Stimulated activated CD8-positive, alpha-beta memory T cell treated with anti-CD3 and anti-CD28 coated beads, Interleukin-4, amount 100 ng/mL, for 1 hour (primary cell): ENCODE measurements at regions not wholly inside any gene's neighbourhood (a gene's known extent, or its start where the extent isn't known, plus 50 kb on each side); places are given as distances from the start of the nearest gene placed in this dataset.

Experiments
- DNase-seq, 2 donors: peaks; one replicate each; pipeline ENCODE4 v3.0.0-alpha.2; 2020; ENCODE audit warnings: low read depth in 2 of 2, low spot score in 1 of 2

GRCh38 chr10:78959924-78960285 lies 108.9 kb upstream of the ZMIZ1 start:
- DNase-seq, result no peak

DNA sequence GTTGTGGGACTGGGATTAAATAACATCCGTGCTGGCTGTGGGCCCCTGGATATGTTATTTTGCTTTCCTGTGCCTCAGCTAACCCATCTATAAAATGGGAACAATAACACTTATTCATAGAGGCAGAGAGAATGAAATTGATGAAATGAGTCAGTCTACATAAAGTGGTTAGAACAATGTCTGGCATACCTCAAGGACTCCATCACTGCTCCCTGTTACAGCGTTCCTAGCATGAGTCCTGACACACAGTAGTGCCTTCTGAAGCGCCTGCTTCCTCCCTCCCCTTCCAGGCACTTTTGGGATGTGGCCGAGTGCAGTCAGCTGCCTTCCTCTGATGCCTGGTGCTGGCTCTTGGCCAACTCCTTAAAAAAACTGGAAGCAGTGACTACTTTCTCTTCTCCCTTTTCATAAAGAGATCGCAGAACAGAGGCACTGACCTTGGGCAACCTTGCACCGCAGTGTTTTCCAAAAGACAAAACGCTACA lies 108.4 kb upstream of the ZMIZ1 start:
- DNase-seq, result no peak

DNA sequence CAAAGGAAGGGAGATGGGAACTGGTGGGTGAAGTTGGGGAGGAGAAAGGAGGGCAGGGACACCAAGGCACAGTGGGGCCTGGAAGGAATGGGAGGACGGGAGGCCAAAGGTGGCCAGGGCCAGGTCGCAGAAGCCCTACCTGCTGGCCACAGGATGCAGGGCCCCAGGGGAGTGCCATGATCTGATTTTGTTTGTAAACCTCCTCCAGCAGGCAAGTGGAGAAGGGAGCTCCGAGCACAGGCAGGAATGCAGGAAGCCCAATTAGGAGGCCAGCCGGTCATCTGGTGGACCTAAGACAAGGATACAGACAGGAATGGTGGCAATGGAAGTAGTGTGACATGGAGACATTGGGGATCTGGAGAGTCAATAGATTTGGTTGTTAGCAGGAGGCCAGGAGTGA lies 107.0 kb upstream of the ZMIZ1 start:
- no peak for DNase-seq

GRCh38 chr10:78963074-78964034 lies 105.4 kb upstream of the ZMIZ1 start:
- no peak for DNase-seq

- no peak for DNase-seq
These were observed 104.4 kb upstream of the ZMIZ1 start for GRCh38 chr10:78964274-78964951.

DNA sequence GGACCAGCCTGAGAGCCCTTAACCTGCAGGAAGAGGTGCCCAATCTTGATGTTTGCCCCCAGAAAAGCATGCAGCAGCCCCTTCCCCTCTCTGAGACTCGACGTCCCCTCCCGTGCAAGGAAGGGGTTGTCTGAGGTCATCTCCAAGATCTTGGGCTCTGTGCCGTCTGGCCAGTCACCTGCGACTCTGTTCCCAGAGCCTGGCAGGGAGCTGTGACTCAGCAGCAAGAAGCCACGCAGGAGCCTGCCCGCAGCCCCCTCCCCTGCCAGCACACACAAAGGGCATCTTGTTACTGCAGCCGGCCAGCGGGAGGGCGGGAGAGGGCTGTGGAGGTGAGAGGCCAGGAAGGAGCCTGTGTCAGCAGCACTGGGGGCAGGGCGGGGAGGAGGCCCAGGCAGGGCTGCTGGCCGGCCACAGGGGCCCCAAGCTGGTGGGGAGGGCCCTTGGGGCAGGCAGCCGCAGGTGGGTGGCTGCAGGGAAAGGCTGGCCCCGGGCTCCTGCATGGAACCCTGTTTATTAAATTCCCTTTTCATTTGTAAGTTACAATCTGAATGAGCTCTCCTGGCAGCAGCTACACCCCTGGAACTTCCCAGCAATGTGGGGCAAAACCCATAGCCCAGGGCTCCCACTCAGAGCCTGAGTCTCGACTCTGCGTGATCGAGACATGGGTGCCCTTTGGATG lies 103.7 kb upstream of the ZMIZ1 start:
- DNase-seq, result no peak

- no peak for DNase-seq
These were observed 102.5 kb upstream of the ZMIZ1 start for GRCh38 chr10:78966182-78966787.

- DNase-seq, result no peak
These were observed 101.8 kb upstream of the ZMIZ1 start for GRCh38 chr10:78966844-78967488.

DNA sequence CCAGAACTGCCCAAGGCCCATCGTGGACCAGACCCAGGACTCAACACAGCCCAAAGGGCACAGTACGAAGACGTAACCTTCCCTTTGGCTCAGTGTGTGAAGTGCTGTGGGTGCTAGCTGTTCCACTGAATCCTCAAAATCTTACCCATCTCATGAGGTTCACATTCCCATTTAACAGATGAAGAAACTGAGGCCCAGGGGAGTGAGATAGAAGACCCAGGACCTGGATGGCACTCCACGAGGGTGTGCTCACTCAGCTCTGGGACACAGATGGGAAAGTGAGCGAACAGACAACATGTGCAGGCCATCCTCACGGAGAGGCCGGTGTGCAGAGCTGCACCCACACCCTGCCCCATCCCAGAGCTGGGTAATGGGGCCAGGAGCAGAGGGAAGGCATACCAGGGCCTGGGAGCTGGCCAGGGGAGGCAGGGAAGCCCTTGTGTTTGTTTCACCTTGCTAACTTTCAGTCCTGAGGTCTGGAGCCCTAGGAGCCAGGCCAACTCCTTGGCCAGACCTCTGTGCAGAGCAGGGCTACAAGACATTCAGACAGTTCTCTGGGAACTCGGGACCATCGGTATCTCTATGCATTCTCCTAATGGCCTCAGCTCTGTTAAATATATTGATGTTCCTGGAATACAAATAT lies 100.3 kb upstream of the ZMIZ1 start:
- no peak for DNase-seq

DNA sequence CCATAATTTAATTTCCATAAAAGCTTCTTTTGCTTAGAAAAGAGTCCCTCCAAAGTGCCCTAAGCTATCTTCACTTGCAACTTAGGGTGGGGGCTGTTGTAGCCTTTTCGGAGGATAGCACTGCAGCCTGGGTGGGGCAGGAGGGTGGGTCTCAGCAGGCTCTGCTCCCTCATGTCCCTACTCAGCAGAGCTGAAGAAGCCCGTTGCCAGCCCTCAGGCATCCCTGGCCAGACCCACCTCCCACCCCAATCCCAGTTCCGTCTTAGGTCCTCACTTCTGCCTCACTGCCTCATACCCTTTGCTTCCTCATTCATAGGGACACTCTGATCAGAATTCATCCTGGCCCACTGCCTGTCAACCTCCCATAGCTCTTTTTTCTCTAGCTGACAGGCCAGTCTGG lies 99.8 kb upstream of the ZMIZ1 start:
- DNase-seq, result no peak

DNA sequence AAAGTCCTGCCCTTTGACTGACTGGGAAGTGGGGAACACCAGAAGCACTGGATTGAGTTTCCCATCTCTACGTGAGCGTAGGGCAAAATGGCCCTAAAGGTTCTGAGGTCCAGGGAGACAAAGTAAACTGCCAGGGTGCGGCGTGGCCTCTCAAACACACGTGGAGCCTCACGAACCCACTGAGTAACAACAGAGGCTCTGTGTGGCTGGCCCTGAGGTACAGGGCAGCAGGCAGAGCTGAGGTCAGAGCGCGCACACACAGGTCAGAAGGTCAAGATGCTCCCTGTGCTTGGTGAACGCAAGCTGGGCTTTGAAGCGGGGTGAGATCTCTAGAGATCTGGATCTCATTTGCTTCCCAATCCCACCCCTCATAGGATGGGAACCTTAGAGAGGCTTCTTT lies 99.0 kb upstream of the ZMIZ1 start:
- DNase-seq, result no peak

- DNase-seq, result no peak
These were observed 98.5 kb upstream of the ZMIZ1 start for GRCh38 chr10:78970261-78970660.

- no peak for DNase-seq
These were observed 97.6 kb upstream of the ZMIZ1 start for GRCh38 chr10:78971094-78971682.

DNA sequence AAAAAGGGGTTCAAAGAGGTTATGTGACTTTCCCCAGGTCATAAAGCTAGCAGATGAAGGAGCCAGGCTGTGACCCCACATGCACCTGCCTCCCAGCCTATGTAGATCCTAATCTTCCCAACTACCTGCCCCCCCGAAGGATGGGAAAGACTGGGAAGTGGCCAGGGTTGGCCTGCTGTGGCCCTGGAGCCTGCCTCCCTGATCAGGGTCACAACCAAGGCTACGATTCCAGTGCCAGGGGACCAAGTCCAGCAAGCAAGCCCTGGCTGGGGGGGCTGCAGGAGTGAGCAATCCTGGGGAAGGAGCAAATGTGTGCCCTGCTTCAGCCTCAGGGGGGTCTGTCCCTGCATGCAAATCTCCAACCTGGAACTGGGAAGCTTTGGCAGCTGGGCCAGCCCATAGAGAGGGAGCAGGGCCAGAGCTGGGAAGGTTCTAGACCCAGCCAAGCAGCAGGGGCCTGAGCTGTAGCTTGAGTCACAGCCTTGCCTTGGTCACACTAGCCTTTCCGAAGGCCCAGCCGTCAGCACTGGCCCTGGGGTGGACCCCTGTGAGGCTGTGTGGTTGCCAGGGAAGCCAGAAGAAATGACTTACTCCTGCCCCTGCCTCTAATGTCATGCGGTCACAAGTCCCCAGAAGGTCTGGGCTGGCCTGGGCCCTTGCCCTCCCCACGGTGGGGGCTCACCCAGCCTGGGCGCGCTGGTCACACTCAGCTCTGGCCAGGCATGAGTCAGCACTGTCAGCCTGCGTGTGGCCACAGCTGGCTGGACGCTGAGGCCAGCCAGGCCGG lies 96.4 kb upstream of the ZMIZ1 start:
- DNase-seq, result no peak

- DNase-seq, result peak; percentile 41 to 48
These were observed 95.5 kb upstream of the ZMIZ1 start for GRCh38 chr10:78972947-78973900.

DNA sequence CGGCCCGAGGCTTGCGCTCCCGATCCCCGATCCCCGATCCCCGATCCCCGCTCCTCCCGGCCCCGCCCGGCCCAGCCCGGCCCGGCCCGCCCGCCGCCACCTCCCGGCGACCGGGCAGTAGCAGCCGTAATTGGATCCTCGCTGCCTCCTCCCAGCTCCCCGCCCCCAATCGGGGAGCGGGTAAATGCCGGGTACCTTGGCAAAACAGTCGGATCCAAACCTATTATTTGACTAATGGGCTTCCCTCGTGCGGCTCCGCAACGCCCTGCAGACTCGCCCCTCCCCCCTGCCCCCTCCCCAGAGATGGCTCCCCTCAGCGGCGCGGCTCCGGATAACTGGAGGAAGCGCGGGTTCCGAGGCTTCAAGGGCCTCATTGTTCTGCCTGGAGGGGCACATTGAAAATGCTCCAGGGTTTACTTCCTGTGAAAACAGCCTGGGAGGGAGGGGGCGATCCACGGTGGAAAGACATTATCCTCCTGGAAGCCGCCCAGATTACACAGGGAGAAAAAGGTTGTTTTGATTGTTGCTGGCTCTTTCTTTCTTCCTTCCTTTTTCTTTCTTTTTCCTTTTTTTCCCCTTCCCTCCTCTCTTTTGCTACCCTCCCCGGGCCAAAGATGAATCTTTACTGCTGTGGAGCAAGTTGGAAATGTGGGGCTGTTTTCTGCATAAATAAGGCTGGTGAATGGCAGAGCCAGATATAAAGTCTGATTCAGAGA lies 94.7 kb upstream of the ZMIZ1 start:
- DNase-seq, result no peak

GRCh38 chr10:78974617-78975317 lies 94.0 kb upstream of the ZMIZ1 start:
- DNase-seq, result peak in 1 of 2 donors; percentile 31
